K562 (cell line): ENCODE measurements at regions not wholly inside any gene's neighbourhood (a gene's known extent, or its start where the extent isn't known, plus 50 kb on each side); places are given as distances from the start of the nearest gene placed in this dataset.
A peak's percentile ranks its signal among the peaks of the same experiment; 100 is the strongest.

Experiments used
- CREM ChIP-seq: IDR thresholded peaks from 2 replicates; pipeline ENCODE4 v1.6.1; 2014; ENCODE audit warnings: antibody characterized with exemption, low read depth
- FOXK2 ChIP-seq, 2 experiments: fragments of 450-650 bp; IDR thresholded peaks in 1 of 2; conservative IDR thresholded peaks in 1 of 2; 2 replicates each; pipeline ENCODE4 v1.6.1; 2016; ENCODE audit warnings: low read depth in 2 of 2, mild to moderate bottlenecking in 1 of 2
- GABPA ChIP-seq: fragments of 200-800 bp; sonication (Bioruptor generic); conservative IDR thresholded peaks from 2 replicates; pipeline ENCODE4 v1.6.1; 2016; ENCODE audit warnings: low read depth, missing genetic modification characterization, missing compliant biosample characterization
- GABPB2 ChIP-seq: fragments of 250-450 bp; sonication (Bioruptor Pico); conservative IDR thresholded peaks from 2 replicates; pipeline ENCODE4 v1.5.1; 2021; ENCODE audit warnings: mild to moderate bottlenecking
- HNRNPK ChIP-seq: fragments of 200-400 bp; formaldehyde crosslinking; IDR thresholded peaks from one replicate; pipeline ENCODE4 v1.6.1; 2018; ENCODE audit warnings: mild to moderate bottlenecking, low read depth, low read length; ENCODE audit not compliant: poor library complexity, severe bottlenecking
- MEF2D ChIP-seq: conservative IDR thresholded peaks from 2 replicates; pipeline ENCODE4 v1.6.1; 2016; ENCODE audit warnings: low read depth, missing genetic modification characterization, missing compliant biosample characterization
- MTA2 ChIP-seq: fragments of 450-650 bp; IDR thresholded peaks from 2 replicates; pipeline ENCODE4 v1.6.1; 2016; ENCODE audit warnings: low read depth
- NR2F6 ChIP-seq: fragments of 450-650 bp; formaldehyde crosslinking; IDR thresholded peaks from 2 replicates; pipeline ENCODE4 v1.4.0; 2020; ENCODE audit warnings: mild to moderate bottlenecking
- NR3C1 ChIP-seq: sonication (generic); formaldehyde crosslinking; IDR thresholded peaks from 2 replicates; pipeline ENCODE4 v1.8.1; 2022; ENCODE audit warnings: missing genetic modification reagents
- PCBP1 ChIP-seq: fragments of 200-400 bp; formaldehyde crosslinking; IDR thresholded peaks from 2 replicates; pipeline ENCODE4 v1.6.1; 2018; ENCODE audit warnings: mild to moderate bottlenecking, low read depth, low read length; ENCODE audit not compliant: poor library complexity, severe bottlenecking
- SIRT6 ChIP-seq: IDR thresholded peaks from one replicate; pipeline ENCODE4 v1.6.1; 2012; ENCODE audit warnings: low read depth, mild to moderate bottlenecking, control low read depth, inconsistent platforms, low read length, moderate library complexity
- SMARCA5 ChIP-seq: fragments of 450-650 bp; IDR thresholded peaks from 2 replicates; pipeline ENCODE4 v1.6.1; 2016
- SNIP1 ChIP-seq: fragments of 450-650 bp; IDR thresholded peaks from 2 replicates; pipeline ENCODE4 v1.7.1; 2017; ENCODE audit warnings: low read depth, mild to moderate bottlenecking
- TCF7 ChIP-seq: sonication (generic); IDR thresholded peaks from 2 replicates; pipeline ENCODE4 v1.6.1; 2016; ENCODE audit warnings: antibody characterized with exemption, borderline replicate concordance
- ZEB2 ChIP-seq: fragments of 450-650 bp; IDR thresholded peaks from 2 replicates; pipeline ENCODE4 v1.6.1; 2016
- ZFX ChIP-seq: sonication (generic); formaldehyde crosslinking; IDR thresholded peaks from 2 replicates; pipeline ENCODE4 v1.8.0; 2022; ENCODE audit warnings: mild to moderate bottlenecking, missing genetic modification reagents, moderate library complexity
- ZNF165 ChIP-seq: fragments of 250-450 bp; sonication (Bioruptor Pico); IDR thresholded peaks from 2 replicates; pipeline ENCODE4 v1.4.0; 2020; ENCODE audit warnings: borderline replicate concordance
- ZNF224 ChIP-seq: sonication (generic); formaldehyde crosslinking; IDR thresholded peaks from 2 replicates; pipeline ENCODE4 v1.8.0; 2022; ENCODE audit warnings: mild to moderate bottlenecking, missing genetic modification reagents
- ZNF239 ChIP-seq: fragments of 250-450 bp; sonication (Bioruptor Pico); IDR thresholded peaks from 2 replicates; pipeline ENCODE4 v1.4.0; 2020; ENCODE audit warnings: mild to moderate bottlenecking
- ZNF695 ChIP-seq: fragments of 450-650 bp; formaldehyde crosslinking; IDR thresholded peaks from 2 replicates; pipeline ENCODE4 v1.4.0; 2020; ENCODE audit warnings: mild to moderate bottlenecking, moderate library complexity
- ZSCAN32 ChIP-seq: fragments of 450-650 bp; formaldehyde crosslinking; IDR thresholded peaks from 2 replicates; pipeline ENCODE4 v1.4.0; 2020; ENCODE audit warnings: mild to moderate bottlenecking, moderate library complexity
- TF ChIP-seq, protein P1 (sequence below): fragments of 450-650 bp; IDR thresholded peaks from 2 replicates; pipeline ENCODE4 v1.6.1; 2014; ENCODE audit warnings: low read depth, mild to moderate bottlenecking, moderate library complexity, borderline replicate concordance
- TF ChIP-seq, protein P2 (sequence below): fragments of 250-450 bp; sonication (Bioruptor Pico); IDR thresholded peaks from 2 replicates; pipeline ENCODE4 v1.8.0; 2022; ENCODE audit warnings: moderate library complexity, mild to moderate bottlenecking, inconsistent platforms
- TF ChIP-seq, protein P3 (sequence below): fragments of 250-450 bp; sonication (Bioruptor Pico); IDR thresholded peaks from 2 replicates; pipeline ENCODE4 v1.4.0; 2020; ENCODE audit warnings: borderline replicate concordance
- TF ChIP-seq, protein P4 (sequence below): sonication (generic); formaldehyde crosslinking; IDR thresholded peaks from 2 replicates; pipeline ENCODE4 v1.8.0; 2022; ENCODE audit warnings: mild to moderate bottlenecking, low read depth, missing genetic modification reagents
- TF ChIP-seq, protein P5 (sequence below): fragments of 450-650 bp; formaldehyde crosslinking; IDR thresholded peaks from 2 replicates; pipeline ENCODE4 v1.4.0; 2022; ENCODE audit warnings: missing genetic modification characterization

DNA sequence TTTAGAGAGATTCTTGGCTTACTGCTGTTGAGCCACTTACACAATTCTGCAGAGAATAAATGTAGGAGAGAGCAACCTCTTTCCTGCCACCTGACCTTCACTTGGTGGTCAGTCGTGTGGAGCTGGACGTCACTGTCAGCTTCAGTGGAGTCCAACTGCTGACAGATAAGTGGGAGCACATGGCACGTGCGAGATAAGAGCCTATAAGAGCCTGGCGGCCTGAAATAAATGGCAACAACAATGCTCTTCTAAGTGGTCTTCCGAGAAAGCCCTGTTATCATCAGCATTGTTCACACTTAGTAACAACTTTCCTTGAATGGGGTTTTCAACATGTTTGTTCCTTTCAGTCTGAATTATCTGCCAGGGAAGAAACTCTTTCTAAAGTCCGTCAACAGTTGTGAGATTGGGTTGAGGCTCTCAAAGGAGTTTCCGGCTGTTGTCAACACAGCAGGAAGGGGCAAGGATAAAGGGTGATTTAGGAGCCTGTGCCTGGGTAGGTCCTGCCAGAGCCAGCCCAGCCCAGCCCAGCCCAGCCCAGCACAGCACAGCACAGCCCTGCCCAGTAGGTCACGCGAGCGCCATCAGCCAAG, 57.2 kb upstream of the RUNX1 start (continued):
- TF ChIP-seq TCF7 (no peak), PCBP1 (no peak), ZNF695 (CRISPR knock-in tag) (no peak), MEF2D (tag) (peak; percentile 83), SMARCA5 (no peak), GABPA (peak; percentile 81), SIRT6 (no peak), CREM (peak; percentile 93), MTA2 (peak; percentile 88), ZNF165 (CRISPR knock-in tag) (no peak), ZFX (CRISPR knock-in tag) (peak; percentile 46), HNRNPK (no peak), FOXK2 (conservative IDR thresholded peaks at IDR 0.05 in 1 of 2, IDR thresholded peaks at IDR 0.05 in 1 of 2; ENCODE audit: low read depth in 2 of 2) (peak; percentile 95 to 96), NR2F6 (CRISPR knock-in tag) (no peak), ZSCAN32 (CRISPR knock-in tag) (no peak), ZNF224 (CRISPR knock-in tag) (no peak), NR3C1 (CRISPR knock-in tag) (no peak), ZNF239 (CRISPR knock-in tag) (peak; percentile 50), ZEB2 (peak; percentile 74; the same call in 1 of the 2 replicates), SNIP1 (peak; percentile 56; the same call in 1 of the 2 replicates), GABPB2 (CRISPR knock-in tag) (no peak)
- TF ChIP-seq, protein P1, sequence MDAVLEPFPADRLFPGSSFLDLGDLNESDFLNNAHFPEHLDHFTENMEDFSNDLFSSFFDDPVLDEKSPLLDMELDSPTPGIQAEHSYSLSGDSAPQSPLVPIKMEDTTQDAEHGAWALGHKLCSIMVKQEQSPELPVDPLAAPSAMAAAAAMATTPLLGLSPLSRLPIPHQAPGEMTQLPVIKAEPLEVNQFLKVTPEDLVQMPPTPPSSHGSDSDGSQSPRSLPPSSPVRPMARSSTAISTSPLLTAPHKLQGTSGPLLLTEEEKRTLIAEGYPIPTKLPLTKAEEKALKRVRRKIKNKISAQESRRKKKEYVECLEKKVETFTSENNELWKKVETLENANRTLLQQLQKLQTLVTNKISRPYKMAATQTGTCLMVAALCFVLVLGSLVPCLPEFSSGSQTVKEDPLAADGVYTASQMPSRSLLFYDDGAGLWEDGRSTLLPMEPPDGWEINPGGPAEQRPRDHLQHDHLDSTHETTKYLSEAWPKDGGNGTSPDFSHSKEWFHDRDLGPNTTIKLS: peak; percentile 75; the same call in 1 of the 2 replicates
- TF ChIP-seq, protein P2, sequence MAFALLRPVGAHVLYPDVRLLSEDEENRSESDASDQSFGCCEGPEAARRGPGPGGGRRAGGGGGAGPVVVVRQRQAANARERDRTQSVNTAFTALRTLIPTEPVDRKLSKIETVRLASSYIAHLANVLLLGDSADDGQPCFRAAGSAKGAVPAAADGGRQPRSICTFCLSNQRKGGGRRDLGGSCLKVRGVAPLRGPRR (CRISPR knock-in tag): no peak
- TF ChIP-seq, protein P3, sequence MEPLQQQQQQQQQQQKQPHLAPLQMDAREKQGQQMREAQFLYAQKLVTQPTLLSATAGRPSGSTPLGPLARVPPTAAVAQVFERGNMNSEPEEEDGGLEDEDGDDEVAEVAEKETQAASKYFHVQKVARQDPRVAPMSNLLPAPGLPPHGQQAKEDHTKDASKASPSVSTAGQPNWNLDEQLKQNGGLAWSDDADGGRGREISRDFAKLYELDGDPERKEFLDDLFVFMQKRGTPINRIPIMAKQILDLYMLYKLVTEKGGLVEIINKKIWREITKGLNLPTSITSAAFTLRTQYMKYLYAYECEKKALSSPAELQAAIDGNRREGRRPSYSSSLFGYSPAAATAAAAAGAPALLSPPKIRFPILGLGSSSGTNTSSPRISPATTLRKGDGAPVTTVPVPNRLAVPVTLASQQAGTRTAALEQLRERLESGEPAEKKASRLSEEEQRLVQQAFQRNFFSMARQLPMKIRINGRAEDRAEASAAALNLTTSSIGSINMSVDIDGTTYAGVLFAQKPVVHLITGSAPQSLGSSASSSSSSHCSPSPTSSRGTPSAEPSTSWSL (CRISPR knock-in tag): no peak
- TF ChIP-seq, protein P4, sequence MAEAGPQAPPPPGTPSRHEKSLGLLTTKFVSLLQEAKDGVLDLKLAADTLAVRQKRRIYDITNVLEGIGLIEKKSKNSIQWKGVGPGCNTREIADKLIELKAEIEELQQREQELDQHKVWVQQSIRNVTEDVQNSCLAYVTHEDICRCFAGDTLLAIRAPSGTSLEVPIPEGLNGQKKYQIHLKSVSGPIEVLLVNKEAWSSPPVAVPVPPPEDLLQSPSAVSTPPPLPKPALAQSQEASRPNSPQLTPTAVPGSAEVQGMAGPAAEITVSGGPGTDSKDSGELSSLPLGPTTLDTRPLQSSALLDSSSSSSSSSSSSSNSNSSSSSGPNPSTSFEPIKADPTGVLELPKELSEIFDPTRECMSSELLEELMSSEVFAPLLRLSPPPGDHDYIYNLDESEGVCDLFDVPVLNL: no peak
- TF ChIP-seq, protein P5, sequence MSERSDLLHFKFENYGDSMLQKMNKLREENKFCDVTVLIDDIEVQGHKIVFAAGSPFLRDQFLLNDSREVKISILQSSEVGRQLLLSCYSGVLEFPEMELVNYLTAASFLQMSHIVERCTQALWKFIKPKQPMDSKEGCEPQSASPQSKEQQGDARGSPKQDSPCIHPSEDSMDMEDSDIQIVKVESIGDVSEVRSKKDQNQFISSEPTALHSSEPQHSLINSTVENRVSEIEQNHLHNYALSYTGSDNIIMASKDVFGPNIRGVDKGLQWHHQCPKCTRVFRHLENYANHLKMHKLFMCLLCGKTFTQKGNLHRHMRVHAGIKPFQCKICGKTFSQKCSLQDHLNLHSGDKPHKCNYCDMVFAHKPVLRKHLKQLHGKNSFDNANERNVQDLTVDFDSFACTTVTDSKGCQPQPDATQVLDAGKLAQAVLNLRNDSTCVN (CRISPR knock-in tag): no peak
